HG02798 (cell line): ENCODE measurements at regions not wholly inside any gene's neighbourhood (a gene's known extent, or its start where the extent isn't known, plus 50 kb on each side); places are given as distances from the start of the nearest gene placed in this dataset.
"Not testable (repeated sequence)": the region's sequence is repeated elsewhere in the genome, so short reads cannot be mapped to it uniquely, and the experiment has no call there.

Experiments
- ATAC-seq: cut with Tn5 transposase; IDR thresholded peaks from one replicate; pipeline ENCODE4 v1.9.1; 2021; ENCODE audit warnings: mild to moderate bottlenecking; ENCODE audit not compliant: unreplicated experiment, poor library complexity

DNA sequence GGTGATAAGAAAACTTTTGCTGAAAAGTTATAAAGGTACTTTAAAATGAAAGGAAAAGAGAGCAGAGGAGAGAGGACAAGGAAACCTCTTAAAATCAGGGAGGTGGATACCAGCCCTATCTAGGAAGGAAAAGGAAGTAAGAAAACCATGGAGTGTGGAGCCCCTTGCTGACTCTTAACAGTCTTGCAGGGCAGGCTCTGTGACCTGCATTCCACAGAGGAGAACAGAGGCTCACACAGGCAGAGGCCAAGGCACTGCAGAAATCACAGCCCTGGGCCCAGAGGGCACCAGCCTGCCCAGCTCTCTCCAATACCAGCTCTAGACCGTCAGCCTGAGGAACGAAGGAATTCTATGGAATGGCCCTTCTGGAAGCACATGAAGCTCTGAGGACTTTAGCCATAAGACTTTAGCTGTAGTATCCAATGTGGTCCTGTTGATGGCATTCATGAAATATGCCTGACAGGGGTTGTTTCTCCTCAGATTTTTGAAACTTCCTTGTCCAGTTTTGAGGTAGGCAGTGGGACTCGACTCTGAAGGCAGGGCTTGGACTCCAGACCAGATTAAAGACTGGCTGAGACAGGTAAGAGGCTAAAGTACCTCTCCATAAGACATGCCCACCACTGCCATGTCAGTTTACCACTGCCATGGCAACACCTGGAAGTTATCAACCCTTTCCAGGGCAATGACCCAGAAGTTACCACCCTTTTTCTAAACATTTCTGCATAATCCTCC lies 216.3 kb downstream of the ANAPC1 start:
- ATAC-seq: no peak

DNA sequence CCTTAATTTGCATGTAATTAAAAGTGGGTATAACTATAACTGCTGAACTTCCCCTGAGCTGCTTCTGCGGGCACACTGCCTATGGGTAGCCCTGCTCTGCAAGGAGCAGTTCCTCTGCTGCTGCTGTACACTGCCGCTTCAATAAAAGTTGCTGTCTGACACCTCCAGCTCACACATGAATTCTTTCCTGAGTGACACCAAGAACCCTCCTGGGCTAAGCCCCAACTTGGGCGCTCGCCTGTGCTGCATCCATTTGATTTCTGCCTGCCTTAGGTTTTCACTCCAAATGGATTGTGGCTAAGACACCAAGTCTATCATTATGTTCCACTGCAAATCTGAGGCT lies 215.7 kb downstream of the ANAPC1 start:
- no peak for ATAC-seq

DNA sequence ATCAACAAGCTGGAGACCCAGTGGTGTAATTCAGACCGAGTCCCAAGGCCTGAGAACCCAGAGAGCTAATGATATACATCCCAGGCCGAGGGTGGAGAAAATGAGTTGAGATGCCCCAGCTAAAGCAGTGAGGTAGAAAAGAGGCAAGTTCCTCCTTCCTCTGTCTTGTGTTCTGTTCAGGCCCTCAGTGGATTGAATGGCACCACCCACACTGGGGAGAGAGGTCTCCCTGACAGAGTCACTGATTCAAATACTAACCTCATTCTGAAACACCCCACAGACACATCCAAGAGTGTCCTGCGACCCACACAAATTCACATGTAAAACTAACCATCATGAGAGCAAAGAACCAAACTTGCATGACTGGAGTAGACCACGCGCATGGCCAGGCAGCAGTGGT lies 215.3 kb downstream of the ANAPC1 start:
- no peak for ATAC-seq

DNA sequence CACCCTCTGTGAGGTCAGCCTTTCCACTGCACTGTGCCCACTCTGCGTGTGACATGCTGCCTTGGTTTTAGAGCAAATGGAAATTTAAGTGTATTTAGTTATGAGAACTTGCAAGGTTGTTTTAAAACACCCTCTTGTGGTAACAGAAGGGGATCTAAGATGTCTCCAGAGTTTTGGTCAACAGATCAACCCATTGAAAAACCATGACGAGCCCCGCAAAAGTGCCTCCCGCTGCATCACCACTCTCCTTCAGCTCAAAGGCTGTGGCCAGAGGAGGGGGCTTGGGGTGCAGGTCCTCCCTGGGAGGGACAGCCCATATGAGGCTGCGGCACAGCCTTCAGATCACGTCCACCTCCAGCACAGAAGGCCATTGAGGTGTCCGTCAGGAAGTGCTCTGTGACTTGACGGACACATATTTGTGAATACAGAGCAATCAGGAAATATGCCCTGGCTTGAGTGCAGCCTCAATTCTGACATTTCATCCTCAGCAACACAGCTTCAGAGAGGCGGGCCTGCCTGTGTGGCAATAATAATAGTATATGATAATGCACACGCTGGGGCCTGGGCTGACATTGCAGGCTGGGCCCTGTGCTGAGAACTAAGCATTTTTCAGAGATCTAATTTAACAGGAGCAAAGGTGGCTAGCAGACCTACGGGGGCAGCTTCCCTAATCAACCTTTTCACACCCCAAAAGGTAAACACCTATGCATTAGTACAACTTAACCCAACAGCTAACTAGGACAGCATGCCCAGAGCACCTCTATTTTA lies 213.9 kb downstream of the ANAPC1 start:
- no peak for ATAC-seq

DNA sequence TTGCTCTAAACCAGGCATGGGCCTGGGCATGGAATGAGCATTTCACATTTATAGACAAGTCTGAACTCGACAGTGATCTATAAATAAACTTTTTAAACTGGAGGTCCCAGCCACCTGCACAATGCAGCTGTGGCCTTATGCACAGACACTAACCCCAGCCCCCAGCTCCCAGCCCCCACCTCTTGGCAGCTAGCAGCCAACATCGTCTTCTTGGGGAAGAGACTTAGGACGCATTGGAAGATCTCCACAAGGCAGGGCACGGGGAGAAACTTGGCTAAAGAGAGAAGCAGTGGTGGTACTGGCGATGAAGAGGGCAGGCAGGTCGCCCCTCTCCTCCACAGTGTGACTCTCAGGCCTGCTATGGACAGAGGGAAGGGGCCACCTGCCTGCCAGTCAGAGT lies 213.2 kb downstream of the ANAPC1 start:
- ATAC-seq: no peak

DNA sequence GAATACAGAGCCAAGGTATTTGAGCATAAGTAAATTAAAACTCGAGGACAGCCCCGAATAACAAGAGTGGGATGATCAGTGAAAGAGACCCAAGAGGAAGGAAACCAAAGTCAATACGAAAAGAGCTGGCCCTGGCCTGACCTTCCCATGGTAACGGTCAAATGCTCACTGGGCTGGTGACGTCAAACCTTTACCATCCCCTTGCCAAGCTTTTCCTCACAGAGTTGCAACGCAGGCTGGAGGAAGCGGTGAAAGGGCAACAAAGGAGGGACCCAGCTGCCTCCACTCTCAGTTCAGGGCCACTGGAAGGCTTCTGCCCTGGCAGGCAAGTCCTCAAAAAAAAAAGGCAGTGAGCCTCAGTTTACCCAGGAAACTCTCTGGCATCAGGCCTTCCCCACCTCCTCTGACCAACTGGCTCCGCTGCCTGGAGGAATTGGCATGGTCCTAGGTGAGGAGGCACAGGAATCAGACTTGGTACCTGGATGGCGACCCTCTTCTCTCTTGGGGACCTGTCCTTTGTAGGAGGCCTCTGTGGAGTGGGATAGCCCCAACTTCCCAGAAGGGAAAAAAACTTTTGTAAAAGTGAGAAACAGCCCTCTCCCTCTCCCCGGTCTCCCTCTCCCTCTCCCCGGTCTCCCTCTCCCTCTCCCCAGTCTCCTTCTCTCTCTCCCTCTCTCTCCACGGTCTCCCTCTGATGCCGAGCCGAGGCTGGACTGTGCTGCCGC lies 212.4 kb downstream of the ANAPC1 start:
- no peak for ATAC-seq

DNA sequence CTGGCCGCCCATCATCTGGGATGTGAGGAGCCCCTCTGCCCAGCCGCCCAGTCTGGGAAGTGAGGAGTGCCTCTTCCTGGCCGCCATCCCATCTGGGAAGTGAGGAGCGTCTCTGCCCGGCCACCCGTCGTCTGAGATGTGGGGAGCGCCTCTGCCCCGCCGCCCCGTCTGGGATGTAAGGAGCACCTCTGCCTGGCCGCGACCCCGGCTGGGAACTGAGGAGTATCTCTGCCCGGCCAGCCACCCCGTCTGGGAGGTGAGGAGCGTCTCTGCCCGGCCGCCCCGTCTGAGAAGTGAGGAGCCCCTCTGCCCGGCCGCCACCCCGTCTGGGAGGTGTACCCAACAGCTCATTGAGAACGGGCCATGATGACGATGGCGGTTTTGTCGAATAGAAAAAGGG lies 211.4 kb downstream of the ANAPC1 start:
- not testable (repeated sequence) for ATAC-seq

DNA sequence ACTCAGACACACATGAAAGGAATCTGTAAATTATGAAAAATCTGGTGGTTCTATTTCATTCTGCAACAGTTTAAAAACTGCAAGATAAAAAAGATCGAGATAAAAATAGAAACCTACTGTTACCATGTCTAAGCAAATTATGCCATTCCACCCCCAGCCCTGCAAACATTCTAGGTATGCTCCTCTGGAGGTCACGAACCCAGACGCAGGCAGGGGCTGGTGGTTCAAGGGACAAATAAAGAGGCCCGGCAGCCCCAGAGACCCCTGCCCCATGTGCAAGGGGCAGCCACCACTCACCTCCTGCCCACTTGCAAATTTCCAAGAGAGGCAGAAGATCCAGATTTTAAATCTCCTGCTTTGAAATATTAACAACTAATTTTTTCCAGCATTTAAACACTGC lies 210.5 kb downstream of the ANAPC1 start:
- no peak for ATAC-seq

DNA sequence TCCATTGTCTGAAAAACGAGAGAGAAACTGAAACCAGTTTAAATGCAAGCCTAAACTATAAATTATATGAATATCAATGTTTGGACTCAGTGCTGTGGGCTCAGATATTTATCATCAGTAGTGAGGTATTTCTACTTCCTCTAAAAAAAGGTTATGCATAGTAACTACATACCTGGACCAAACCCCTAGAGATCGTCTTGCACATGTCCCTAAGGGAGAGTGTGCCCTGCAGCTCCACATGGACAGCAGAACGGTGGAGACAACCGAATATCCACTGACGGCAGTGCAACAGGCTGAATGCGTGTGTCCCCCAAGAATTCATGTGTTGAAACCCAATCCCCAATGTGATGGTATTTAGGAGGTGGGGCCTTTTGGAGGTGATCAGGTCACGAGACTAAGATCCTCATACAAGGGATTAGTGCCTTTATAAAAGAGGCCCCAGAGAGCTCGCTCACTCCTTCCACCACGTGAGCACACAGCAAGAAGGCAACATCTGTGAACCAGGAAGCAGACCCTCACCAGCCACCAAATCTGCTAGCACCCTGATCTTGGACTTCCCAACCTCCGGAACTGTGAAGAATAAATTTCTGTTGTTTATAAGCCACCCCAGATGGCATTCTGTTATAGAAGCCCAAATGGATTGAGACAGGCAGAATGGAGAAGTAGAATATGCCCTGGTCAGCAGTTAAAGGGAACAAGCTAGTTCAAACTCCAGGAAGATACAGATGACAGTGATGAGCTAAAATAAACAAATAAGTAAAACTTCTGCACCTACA lies 208.4 kb downstream of the ANAPC1 start:
- ATAC-seq: no peak

DNA sequence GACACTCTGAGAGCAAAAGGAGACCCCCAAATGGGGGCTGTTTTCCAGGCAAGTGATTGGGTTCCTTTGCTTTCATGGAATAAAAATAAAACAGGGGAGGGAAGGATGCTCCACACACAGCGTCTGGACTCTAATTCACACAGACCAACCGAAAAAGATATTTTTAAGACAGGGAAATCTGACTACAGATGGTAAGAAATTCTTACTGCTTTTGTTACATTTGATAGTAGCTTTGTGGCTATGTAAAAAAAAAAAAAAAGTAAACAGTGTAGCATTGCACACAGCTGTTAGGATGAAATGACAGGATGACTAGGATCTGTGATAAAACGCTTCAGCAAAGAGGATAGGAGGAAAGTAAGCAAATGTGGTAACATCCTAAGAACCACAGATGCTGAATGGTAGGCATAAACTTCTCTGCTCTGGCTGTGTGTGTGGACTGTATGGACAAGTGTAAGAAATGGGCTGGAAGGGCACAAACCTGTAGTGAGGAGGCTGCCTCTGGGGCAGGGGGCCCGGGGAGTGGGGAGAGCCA lies 207.6 kb downstream of the ANAPC1 start:
- ATAC-seq: no peak

DNA sequence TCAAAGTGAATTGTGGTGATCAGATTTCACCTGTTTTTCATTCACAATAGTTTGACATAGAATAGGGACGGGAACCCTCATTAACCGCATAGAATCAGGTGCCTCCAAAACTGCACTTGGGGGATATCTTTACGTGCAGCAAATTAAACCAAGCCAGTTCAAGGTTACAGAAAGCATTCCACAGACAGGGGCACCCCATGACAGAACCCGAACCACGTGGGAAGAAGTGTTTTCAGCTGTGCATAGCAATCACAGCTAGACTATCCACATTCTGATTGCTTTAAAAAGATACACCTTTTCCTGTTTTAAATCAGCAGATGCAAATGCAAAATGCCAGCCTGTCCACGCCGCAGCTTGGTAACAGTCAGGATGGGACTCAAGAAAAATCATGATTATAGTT lies 205.8 kb downstream of the ANAPC1 start:
- ATAC-seq: no peak

DNA sequence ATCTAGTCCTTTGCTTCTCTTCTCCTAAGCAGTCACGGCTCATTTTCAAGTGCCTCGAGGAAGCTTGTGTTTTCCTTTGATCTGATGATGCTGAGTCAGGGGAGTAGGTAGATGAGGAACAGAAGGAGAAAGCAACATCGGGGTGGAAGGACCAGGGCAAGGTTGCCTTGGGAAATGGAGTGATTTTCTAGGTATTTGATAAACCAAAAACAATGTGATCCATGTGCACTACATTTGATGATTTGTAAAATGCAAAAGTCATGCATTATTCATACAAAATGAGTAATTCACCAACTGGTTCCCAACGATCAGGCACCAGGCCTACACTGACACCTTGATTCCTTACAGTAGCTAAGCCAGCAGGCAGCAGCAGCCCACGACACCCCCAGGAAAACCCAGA lies 205.3 kb downstream of the ANAPC1 start:
- ATAC-seq: no peak

DNA sequence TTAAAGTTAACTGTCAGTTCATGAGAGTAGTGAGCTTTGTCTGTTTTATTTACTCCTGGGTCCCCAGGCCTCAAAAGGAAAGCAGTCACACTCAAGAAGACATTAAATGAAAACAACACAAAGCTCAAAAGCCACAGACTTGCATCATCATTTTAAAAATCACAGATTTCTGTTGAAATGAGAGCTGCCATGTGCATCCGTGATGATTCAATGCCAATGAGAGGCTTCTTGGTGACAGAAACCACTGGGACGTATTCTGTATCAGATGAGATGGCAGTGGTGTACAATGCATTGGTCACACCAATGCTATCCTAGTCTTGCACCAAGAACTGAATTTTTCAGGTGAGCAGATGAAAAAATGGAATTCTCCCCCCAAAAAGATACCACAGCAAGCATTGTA lies 204.8 kb downstream of the ANAPC1 start:
- no peak for ATAC-seq

DNA sequence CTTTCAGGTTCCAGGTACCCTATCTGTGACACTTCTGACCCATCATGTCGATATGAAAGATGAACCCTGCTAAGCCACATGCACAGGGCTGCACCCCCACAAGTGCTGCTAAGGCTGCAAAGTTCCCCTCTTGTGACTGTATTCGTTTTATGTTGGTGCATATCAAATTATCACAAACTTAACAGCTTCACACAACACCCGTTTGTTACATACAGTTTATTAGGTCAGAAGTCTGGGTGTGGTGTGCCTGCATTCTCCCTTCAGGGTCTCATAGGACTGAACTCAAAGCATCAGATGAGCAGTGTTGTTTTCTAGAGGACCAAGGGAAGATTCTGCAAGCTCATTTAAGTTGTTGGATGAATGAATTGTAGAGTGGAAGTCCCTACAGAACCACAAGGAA lies 199.4 kb downstream of the ANAPC1 start:
- no peak for ATAC-seq

DNA sequence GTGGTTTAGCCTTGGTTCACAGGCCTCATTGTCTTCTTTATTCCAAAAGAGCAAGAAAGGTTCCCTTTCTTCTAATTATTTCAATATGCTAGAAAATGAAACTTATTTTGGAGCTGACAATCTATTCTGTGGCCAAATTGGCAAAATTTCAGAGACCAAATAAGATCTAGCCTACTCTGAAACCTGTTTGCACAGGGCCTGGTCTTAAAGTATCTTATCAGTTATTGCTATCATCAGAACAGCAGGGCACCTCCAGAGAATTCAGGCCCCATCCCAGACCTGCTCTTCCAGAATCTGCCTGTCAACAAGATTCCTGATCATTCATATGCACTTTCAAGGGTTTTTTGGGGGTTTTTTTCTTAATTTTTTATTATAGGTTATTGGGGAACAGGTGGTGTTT lies 198.7 kb downstream of the ANAPC1 start:
- no peak for ATAC-seq

DNA sequence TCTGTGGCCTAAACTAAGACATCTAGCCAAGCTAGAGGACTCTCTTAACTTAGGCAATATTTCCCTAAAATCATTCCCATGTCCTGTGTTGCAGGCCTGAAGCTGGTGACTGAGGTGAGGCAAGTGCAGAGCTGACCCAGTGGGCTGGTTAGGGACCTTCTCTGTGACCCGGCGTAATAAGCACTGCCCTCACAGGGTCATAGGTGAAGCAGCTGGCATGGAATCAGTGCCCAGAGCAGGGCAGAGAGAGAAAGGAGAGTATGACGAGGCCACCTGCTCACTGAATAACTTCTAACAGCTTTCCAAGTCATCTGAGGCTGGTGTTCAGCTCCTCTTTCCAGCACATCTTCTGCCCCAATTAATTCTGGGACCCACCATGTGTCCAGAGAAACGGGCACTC lies 197.0 kb downstream of the ANAPC1 start:
- ATAC-seq: no peak

DNA sequence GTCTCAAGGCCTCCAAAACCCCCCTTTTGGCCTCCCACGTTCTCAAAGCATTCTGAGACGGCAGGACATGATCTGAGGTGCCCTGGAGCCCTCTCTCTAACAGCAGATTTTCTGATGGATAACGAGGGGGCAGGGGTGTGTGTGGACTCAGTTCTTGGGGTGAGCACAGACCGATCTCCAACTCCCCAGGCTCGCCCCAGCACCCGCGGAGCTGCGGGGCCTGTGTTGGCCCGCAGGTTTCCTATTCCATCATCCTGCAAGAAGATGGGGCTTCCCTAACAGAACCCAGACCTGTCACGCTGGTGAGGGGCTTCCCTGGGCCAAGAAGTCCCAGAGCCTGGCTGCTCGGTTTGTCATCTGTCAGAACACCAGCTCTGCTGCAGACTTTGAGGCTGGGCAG lies 196.1 kb downstream of the ANAPC1 start:
- no peak for ATAC-seq

DNA sequence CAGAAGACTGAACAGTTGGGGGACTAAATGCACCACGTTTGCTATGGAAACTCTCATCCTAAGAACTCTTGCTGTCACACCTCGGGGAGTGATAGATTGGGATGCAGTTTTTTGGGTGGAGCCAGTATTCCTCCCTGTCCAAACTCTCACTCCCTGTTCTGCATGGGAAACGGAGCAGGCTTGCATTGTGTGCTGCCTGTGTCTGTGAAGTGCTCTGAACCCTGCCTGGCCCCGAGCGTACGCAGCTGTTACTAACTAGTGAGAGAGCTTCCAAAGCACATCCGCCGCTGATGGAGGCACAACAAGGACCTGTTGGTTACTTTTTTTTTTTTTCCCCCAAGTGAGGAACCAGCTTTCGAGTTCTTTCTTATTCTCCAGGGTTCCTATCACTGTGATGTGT lies 195.5 kb downstream of the ANAPC1 start:
- no peak for ATAC-seq

DNA sequence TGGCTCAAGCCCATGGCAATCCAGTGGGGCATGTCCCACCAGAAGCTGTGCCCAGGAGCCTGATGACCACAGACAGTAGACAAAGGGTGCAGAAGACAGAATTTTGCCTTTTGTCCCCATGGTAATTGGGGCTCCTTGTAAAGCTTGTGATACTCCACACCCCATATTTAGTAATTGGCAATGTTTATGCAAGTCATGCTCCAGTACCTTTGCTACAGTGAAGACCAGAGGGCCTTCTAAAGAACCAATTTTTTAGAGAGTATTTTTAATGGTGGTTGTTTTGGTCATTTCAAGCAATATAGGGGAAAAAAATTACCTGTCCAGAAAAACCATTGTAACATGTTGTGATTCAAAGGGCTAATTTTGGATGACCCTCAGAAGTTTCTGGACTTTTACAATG lies 194.8 kb downstream of the ANAPC1 start:
- no peak for ATAC-seq

DNA sequence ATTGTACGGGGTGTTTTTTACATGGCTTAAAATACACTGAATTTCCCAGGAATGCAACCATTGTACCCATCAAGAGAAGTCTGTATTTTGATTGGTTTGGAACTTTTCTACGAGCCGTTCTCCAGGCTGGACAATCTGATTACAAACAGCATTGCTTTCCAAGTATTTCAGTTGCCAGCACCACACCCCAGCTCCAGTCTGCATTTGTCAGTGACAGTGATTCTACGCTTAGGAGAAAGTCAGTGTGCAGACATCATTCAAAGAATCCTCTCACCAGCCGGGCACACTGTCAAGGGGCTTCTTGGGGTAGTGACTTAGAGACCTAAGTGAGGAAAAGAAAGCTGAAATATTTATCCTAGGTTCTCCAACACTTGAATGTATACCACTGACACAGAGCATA lies 194.1 kb downstream of the ANAPC1 start:
- ATAC-seq: no peak
